NCI-H187 (cell line): ENCODE measurements at regions not wholly inside any gene's neighbourhood (a gene's known extent, or its start where the extent isn't known, plus 50 kb on each side); places are given as distances from the start of the nearest gene placed in this dataset.

Experiments
- DNase-seq, 2 experiments: peaks; one replicate each; lab custom pipeline; 2025; lab: John Stamatoyannopoulos, UW

DNA sequence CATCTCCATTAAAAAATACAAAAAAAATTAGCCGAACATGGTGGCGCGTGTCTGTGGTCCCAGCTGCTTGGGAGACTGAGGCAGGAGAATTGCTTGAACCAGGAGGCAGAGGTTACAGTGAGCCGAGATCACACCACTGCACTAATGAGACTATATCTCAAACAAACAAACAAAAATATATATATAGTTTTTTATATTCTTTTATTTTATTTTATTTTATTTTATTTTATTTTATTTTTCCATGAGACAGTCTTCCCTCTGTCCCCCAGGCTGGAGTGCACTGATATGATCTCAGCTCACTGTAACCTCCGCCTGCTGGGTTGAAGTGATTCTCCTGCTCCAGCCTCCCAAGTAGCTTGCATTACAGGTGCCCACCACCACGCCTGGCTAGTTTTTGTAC, 79.5 kb downstream of the IRF2BPL start:
- DNase-seq: no peak

GRCh38 chr14:76948213-76948947, 80.1 kb downstream of the IRF2BPL start:
- peak in 1 of 2 experiments; percentile 24 for DNase-seq

- no peak for DNase-seq
These were observed 80.7 kb downstream of the IRF2BPL start for GRCh38 chr14:76947838-76948184.

GRCh38 chr14:76947078-76947837, 81.2 kb downstream of the IRF2BPL start:
- peak; percentile 94 for DNase-seq

DNA sequence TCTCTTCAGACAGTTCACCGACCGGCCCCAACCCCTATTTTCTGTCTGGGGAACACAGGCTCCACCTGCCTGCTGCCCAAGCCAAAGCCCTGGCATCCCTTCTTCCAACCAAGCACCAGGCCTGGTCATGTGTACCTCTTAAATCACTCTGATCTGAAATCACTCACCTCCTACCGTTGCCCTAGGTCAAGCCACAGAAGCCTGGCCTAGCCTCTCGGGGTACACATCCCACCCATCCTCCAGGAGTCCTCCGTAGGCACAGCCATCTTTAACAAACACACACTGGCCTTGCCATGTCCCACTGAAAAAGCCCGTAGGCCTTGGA, 81.8 kb downstream of the IRF2BPL start:
- DNase-seq: no peak

DNA sequence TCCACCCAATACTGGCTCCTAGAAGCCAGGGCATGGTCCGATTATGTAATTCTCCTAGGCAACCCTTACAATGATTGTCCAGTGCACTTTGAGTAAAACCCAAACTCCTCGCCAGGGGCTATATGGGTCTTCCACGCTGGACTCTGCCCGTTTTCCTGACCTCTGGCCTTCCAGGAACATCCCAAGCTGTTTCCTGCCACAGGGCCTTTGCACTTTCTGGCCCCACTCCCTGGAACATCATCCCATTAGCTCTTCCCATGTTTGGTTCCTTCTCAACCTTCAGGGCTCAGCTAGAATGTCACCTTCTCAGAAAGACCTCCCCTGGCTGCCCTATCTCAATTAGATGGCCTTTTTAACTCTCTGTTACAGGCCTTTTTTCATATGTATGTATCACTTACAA, 85.4 kb downstream of the IRF2BPL start:
- no peak for DNase-seq

DNA sequence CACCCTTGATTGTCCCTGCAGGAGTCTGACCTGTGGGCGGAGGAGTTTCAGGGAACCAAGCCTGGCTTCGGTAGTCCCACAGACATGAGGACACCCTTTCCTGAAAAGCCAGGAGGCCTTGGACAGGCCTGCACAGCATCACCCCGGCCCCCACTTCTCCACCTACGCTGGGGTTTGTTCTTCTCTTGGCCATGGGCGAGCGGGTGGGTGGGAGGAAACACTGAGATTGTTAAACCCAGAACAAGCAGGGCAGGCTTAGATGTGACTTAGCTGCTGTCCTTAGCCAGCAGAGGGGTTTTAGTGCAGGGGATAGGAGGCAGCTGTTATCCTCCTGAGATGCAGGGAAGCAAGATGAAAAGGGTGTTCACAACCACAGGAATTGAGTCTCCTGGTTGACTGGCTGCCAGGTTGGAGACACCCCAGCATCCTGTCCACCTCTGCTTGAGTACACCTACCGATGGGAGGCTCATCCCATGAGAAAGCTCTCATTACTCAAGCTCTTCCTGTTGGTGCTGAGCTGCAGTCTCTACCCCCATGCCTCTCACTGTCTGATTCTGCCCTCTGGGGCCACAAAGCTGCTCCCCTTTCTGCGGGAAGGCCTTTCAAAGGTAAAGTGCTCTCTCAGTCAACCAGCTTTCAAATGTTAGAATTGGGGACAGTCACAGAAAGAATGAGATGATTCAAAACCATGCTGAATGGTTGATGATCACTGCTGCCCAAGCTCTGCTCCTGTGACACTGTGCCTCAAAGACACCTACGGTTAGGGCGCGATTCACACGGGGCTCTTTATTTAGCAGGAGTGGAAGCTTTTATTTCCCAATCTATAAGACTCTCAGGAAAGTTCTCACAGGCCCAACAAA, 86.3 kb downstream of the IRF2BPL start:
- DNase-seq: no peak

DNA sequence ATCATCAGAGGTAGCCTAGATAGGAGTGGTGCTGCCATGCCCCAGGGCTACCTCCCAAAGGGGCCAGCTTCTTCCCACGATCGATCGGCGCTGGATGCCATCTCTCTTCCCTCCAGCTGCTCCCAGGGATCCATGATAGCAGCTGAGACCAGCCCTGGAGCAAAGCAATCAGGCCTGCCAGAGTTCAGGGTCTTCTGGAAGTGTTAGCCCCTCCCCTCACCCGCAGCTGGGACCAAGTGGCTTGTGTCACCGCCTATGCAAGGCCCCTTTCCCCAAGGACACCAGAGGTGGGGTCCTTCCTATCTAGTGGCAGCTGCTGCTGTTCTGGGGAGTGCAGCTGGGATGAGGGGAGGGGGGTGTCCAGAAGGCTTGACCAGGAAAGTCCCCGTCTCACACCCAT, 87.0 kb downstream of the IRF2BPL start:
- no peak for DNase-seq

DNA sequence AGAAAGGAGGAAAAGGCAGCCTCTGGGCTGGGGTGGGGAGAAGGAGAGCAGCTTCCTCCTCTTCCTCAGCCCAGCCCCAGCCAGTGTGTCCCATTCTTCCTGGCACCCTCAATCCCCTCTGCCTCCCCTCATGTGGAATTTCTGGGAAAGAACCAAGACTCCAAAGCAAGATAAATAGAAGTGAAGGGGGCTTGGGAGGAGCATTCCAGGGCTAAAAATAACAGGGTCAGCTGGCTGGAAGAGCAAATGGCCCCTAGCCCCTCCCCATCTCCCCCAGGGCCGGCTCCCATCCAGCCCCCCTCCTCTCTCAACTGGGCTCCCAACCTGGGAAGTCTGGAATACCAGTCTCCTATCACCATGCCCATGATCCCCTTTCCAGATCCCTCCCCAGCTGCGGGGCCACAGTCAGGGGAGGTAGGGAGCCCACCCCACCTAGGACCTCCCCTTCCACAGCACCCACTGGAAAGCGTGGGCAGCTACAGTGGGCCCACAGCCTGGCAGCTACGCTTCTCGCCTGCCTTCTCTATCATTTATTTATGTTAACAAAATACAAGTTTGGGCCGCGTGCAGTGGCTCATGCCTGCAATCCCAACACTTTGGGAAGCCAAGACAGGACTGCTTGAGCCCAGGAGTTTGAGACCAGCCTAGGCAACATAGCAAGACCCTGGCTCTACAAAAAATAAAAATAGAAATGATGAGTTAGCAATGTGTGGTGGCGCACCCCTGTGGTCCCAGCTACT, 88.3 kb downstream of the IRF2BPL start:
- no peak for DNase-seq

DNA sequence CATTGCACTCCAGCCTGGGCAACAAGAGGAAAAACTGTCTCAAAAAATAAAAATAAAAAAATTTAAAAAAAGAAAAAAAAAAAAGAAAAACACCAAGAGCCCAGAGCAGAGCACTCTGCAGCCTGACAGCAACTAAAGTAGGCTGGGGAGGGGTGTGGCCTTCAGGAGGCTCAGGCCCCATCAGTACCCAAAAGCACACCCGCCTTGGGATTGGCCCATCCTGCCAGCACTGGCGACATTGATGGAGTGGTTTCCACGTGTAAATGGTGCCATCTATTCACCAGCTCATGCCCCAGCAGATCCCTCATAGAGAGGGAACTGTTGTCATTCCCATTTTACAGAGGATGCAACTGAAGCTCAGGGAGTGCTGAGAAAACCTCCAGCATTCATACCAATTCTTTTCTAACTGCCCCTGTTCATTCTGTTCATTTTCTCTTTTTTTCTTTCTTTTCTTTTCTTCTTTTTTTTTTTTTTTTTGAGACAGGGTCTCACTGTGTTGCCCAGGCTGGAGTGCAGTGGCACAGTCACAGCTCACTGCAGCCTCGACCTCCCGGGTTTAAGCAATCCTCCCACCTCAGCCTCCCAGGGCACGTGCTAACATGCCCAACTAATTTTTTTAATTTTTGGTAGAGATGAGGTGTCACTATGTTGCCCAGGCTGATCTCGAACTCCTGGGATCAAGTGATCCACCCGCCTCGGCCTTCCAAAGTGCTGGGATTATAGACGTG, 89.3 kb downstream of the IRF2BPL start:
- no peak for DNase-seq

GRCh38 chr14:76938092-76938500, 90.4 kb downstream of the IRF2BPL start:
- DNase-seq: no peak

- DNase-seq: peak; percentile 77 to 85
These were observed 91.1 kb downstream of the IRF2BPL start for GRCh38 chr14:76937181-76938091.

DNA sequence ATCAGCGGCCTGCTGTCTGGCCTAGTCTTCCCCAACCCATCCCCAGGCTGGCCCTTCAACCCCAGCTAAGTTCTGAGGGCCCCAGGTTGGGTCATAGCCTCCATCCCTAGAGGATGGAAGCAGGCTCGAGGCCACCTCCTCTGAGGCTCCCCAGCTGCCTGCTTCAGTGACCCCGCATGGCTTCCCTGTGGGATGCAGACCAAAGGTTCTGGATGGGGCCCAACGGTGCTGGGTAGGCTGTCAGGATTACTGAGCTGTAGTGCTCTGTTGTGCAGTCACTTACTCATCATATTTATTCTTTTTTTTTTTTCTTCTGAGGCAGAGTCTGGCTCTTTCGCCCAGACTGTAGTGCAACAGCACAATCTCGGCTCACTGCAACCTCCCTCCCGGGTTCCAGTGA, 92.0 kb downstream of the IRF2BPL start:
- no peak for DNase-seq

- no peak for DNase-seq
These were observed 95.0 kb downstream of the IRF2BPL start for GRCh38 chr14:76933515-76933914.

- DNase-seq: no peak
These were observed 96.7 kb downstream of the IRF2BPL start for GRCh38 chr14:76931631-76932402.

DNA sequence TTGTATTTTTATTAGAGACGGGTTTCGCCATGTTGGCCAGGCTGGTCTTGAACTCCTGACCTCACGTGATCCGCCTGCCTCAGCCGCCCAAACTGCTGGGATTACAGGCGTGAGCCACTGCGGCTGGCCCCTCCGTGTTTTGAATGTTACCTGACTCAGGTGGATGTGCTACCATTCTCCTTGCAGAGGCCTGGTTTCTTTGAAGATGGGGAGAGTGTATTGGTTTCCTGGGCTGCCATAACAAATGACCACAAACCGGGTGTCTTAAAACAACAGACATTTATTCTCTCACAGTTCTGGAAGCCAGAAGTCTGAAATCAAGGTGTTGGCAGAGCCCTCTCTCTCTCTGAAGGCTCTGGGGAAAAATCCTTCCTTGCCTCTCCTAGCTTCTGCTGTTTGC, 98.0 kb downstream of the IRF2BPL start:
- no peak for DNase-seq

DNA sequence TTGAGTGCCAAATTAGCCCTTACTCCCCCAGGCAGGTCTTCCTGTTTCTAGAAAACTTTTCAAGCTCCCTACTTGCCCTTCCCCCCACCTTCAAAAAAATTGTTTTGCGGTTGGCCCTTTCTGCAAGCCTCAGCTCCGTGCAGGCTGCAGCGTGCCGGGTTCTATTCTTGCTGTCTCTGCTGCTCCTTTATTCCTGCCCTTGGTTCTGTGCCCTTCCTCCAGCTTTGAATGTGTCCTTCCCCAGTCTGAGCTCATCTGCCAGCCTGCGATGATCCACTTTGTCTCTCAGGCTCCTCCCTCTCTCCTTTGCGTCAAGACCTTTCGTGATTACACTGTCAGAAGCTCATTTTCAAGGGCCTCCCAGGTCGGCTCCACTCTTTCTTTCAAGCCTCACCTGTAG, 98.6 kb downstream of the IRF2BPL start:
- DNase-seq: peak; percentile 64 to 85

DNA sequence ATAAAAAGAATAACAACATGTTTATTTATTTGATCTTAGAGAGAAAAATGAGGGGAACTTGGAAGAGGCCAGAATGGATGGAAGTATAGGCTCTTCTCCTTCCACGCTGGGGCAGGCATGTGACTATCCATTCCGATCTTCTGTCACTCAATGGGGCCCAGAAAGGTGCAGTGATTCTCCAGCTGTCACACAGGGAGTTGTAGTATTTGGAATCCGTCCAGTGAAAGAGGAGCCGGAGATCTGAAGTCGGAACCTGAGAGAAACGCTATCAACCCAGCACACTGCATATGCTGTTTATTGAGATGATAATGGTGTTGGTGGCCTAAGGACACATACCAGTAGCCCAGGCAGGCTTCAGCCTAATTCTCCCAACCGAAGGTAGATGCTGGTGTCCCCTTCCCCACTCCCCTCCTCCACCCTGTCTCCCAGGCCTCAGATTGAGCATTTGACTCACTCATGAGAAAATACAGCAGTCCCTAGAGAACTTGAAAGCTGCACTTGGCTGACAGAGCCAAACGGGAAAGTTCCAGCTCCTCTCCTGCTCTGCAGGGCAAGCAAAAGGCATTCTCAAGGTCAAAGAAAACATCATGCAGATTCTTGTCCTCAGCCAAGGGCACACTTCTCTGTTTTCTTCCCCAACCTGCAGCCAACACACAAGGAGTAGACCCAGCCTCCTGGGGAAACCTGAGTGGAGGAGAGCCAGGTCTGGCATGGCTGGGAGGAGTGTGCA, 100.4 kb downstream of the IRF2BPL start:
- DNase-seq: no peak
